SK-MEL-5 (cell line): ENCODE measurements at regions not wholly inside any gene's neighbourhood (a gene's known extent, or its start where the extent isn't known, plus 50 kb on each side); places are given as distances from the start of the nearest gene placed in this dataset.

Experiments
- DNase-seq: peaks from one replicate; pipeline ENCODE4 v3.0.0-alpha.2; 2016; ENCODE audit warnings: low read depth, low spot score
- in situ Hi-C: cut with HindIII; loops from 2 replicates; pipeline ENCODE4 v1.10.0; 2016; ENCODE audit warnings: low sequenced_read_pairs, high pct_unique_total_duplicates, low pct_unique_long_range_greater_than_20kb

GRCh38 chr18:76216096-76216495, 278.9 kb downstream of the ZNF516 start:
- DNase-seq: no peak
- in situ Hi-C loops: no loop called here

GRCh38 chr18:76213991-76214390, 281.1 kb downstream of the ZNF516 start:
- DNase-seq: peak; percentile 52
- in situ Hi-C loops: no loop called here

- DNase-seq: no peak
- in situ Hi-C loops: no loop called here
Measured at GRCh38 chr18:76212960-76213359, 282.1 kb downstream of the ZNF516 start.

- DNase-seq: no peak
- in situ Hi-C loops: no loop called here
Measured at GRCh38 chr18:76209597-76209996, 285.4 kb downstream of the ZNF516 start.

GRCh38 chr18:76208678-76209306, 286.2 kb downstream of the ZNF516 start:
- no peak for DNase-seq
- in situ Hi-C loops: no loop called here

GRCh38 chr18:76205906-76206305, 289.1 kb downstream of the ZNF516 start:
- in situ Hi-C loops: no loop called here
- DNase-seq: no peak

- DNase-seq: no peak
- in situ Hi-C loops: no loop called here
Measured at GRCh38 chr18:76203552-76203951, 291.5 kb downstream of the ZNF516 start.

GRCh38 chr18:76202322-76202721, 292.7 kb downstream of the ZNF516 start:
- in situ Hi-C loops: no loop called here
- no peak for DNase-seq

GRCh38 chr18:76195601-76196000, 299.4 kb downstream of the ZNF516 start:
- in situ Hi-C loops: no loop called here
- DNase-seq: no peak

GRCh38 chr18:76188097-76188496, 306.9 kb downstream of the ZNF516 start:
- in situ Hi-C loops: no loop called here
- no peak for DNase-seq

- no peak for DNase-seq
- in situ Hi-C loops: no loop called here
Measured at GRCh38 chr18:76179257-76179656, 315.8 kb downstream of the ZNF516 start.

- no peak for DNase-seq
- in situ Hi-C loops: no loop called here
Measured at GRCh38 chr18:76177160-76177559, 317.9 kb downstream of the ZNF516 start.

- no peak for DNase-seq
- in situ Hi-C loops: no loop called here
Measured at GRCh38 chr18:76174451-76174850, 320.6 kb downstream of the ZNF516 start.

GRCh38 chr18:76169733-76170132, 325.3 kb downstream of the ZNF516 start:
- DNase-seq: peak; percentile 37
- in situ Hi-C loops: no loop called here

GRCh38 chr18:76167845-76168621, 327.0 kb downstream of the ZNF516 start:
- in situ Hi-C loops: no loop called here

GRCh38 chr18:76167410-76167809, 327.6 kb downstream of the ZNF516 start:
- DNase-seq: no peak
- in situ Hi-C loops: no loop called here

More at GRCh38 chr18:76167845-76168621, 327.0 kb downstream of the ZNF516 start:
- DNase-seq: no peak

GRCh38 chr18:76162886-76163285, 332.2 kb downstream of the ZNF516 start:
- no peak for DNase-seq
- in situ Hi-C loops: no loop called here

- no peak for DNase-seq
- in situ Hi-C loops: no loop called here
Measured at GRCh38 chr18:76161983-76162382, 333.1 kb downstream of the ZNF516 start.

GRCh38 chr18:76153691-76154090, 341.4 kb downstream of the ZNF516 start:
- no peak for DNase-seq
- in situ Hi-C loops: no loop called here
